Duodenal mucosa (tissue), 2 donors: ENCODE measurements at regions not wholly inside any gene's neighbourhood (a gene's known extent, or its start where the extent isn't known, plus 50 kb on each side); places are given as distances from the start of the nearest gene placed in this dataset.

ENCODE experiments used
- H3K27ac ChIP-seq: one replicate; pipeline ENCODE4 v1.7.0; 2013; ENCODE audit warnings: low read depth, low read length
- H3K27me3 ChIP-seq, 2 donors: one replicate each; pipeline ENCODE4 v1.7.0; 2013; ENCODE audit warnings: low read length in 2 of 2, control low read depth in 1 of 2; ENCODE audit not compliant: insufficient read depth in 2 of 2, control insufficient read depth in 1 of 2
- H3K36me3 ChIP-seq, 2 donors: one replicate each; pipeline ENCODE4 v1.7.0; 2013; ENCODE audit warnings: low read length in 2 of 2, control low read depth in 1 of 2; ENCODE audit not compliant: insufficient read depth in 2 of 2, control insufficient read depth in 1 of 2
- H3K4me1 ChIP-seq, 2 donors: one replicate each; pipeline ENCODE4 v1.7.0; 2013; ENCODE audit warnings: low read length in 2 of 2, control low read depth in 1 of 2; ENCODE audit not compliant: insufficient read depth in 2 of 2, control insufficient read depth in 1 of 2
- H3K4me3 ChIP-seq, 2 donors: one replicate each; pipeline ENCODE4 v1.7.0; 2013; ENCODE audit warnings: low read length in 2 of 2, low read depth in 1 of 2
- H3K9ac ChIP-seq, 2 donors: one replicate each; pipeline ENCODE4 v1.7.0; 2013; ENCODE audit warnings: low read length in 2 of 2, low read depth in 1 of 2
- H3K9me3 ChIP-seq, 2 donors: one replicate each; pipeline ENCODE4 v1.7.0; 2013; ENCODE audit warnings: low read length in 2 of 2, control low read depth in 1 of 2; ENCODE audit not compliant: control insufficient read depth in 1 of 2

DNA sequence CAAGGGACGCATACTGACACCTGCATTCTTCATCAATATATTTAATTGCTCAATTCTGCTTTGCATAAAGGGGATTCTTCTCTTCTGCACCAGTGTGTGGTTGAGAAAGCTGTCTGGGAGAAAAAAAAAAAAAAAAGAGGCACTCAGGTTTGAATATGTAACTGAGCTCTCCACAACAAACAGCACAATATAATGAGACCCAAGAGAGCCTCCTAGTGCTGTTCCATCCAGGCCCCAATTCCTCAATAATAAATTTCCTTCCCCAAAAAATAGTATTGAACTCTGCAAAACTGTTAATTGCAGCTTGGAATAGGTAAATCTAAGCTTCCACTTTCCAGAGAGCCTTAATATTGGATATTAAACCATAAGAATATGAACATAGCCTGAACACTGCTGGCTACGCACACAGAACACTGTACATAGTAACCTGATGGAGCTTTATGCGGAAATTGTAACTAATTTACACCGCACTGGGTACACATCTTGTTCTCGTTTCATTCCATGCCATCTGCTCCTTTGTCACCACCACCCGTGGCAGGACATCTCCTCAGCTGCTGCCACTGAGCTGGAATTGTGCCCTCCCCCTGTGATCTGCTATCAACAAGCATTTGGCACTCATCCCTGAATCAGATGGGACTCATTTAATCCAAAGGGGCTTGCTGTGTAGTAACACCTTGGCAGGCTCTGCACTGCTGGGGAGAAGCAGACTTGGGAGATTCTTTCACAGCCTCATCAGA, 272.0 kb downstream of the HHIPL2 start:
- no peak overlapping the region for H3K27ac ChIP-seq
- no peaks in the 10 kb centered on the region for H3K36me3 ChIP-seq
- H3K4me1 ChIP-seq, result no peaks in the 10 kb centered on the region
- H3K27me3 ChIP-seq, result no peaks in the 10 kb centered on the region
- no peaks in the 10 kb centered on the region for H3K9me3 ChIP-seq
- H3K4me3 ChIP-seq, result no peak overlapping the region
- no peak overlapping the region for H3K9ac ChIP-seq

DNA sequence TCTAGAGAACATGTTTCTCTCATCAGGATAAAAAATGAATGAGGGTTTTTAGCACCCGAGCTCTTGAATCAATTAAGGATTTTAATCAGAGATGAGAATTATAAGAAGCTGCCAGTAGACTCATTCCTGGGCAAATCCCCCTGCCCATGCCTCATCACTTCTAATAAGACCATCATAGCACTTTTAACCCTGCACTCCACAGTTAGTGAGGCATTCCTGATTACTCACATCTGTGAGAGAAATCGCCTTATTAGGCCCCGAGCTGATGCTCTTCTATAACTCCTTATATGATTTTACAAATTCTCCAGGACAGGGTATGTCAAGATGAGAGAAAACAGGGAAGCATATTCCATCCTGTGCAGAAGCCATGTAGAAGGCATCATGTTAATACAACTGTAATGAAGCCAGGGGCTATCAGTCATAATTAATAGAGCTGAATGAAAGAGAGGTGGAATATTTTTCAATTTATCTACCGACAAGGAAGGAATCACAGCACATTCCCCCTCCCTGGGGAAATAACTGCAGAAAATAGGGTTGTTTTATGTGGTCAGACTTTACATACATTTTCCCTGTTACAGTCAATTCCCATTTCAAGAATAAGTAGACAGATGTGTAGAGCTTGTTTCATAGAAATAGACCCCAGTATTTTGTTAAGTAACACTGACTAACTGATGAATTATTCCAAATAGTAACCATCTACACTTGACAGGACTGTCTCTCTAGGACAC, 272.7 kb downstream of the HHIPL2 start:
- Histone ChIP-seq H3K4me1 (no peaks in the 10 kb centered on the region), H3K4me3 (no peak overlapping the region), H3K27me3 (no peaks in the 10 kb centered on the region), H3K9me3 (no peaks in the 10 kb centered on the region), H3K9ac (no peak overlapping the region), H3K36me3 (no peaks in the 10 kb centered on the region), H3K27ac (no peak overlapping the region)

DNA sequence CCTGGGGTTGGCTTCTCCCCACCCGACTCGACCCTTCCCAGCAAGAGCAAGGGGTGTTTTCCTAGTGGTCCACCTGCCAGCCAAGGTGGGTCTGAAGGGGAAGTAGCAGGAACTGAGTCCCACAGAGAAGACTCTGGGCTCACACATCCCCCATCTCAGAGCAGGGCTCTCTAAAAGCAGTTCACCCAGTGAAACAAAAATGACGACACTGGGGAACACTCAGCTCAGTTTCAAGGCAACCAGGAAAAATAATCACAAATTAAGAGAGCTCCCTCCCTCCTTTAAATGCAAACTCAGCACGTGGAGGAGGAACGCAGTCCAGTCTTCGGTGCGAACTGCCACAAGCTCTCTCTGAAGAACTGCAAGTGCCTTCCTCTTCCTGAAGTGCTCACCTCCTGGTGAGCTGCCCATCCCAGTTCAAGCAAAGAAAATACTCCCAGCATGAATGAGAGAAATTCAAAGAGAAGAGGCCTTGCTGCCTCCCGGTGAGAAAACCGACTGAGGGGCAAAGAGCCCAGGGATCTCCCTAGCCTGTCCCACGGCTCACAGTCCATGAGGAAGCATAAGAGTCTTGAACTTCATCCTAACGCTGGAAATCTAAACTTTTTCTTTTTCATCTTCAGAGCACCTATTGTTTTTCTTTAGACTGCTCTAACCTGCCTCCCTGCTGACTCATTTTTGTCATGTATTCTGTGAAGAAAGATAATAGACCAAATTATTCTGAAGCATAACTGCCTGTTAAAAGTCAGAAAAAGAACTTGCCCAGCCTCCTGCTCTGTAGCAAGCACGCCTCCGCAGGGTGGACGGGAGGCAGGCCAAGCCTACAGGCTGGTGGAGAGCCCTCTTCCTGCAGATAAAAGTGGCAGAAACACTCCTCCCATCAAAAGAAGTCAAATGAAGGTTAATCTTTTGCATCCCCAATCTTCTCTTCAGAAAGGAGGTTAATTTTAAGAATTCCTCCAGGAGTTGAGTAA, 281.4 kb downstream of the HHIPL2 start:
- Histone ChIP-seq H3K9me3 (no peaks in the 10 kb centered on the region), H3K4me3 (no peak overlapping the region), H3K27me3 (no peaks in the 10 kb centered on the region), H3K9ac (no peak overlapping the region), H3K36me3 (no peaks in the 10 kb centered on the region), H3K27ac (no peak overlapping the region), H3K4me1 (no peaks in the 10 kb centered on the region)

- H3K4me3 ChIP-seq, result no peak overlapping the region
- H3K27ac ChIP-seq, result no peak overlapping the region
- H3K27me3 ChIP-seq, result no peaks in the 10 kb centered on the region
- H3K9me3 ChIP-seq, result no peaks in the 10 kb centered on the region
- no peaks in the 10 kb centered on the region for H3K4me1 ChIP-seq
- no peak overlapping the region for H3K9ac ChIP-seq
- no peaks in the 10 kb centered on the region for H3K36me3 ChIP-seq
These were observed 284.1 kb downstream of the HHIPL2 start for GRCh38 chr1:222263791-222264190.

GRCh38 chr1:222257027-222257426, 290.9 kb downstream of the HHIPL2 start:
- no peaks in the 10 kb centered on the region for H3K36me3 ChIP-seq
- H3K27me3 ChIP-seq, result no peaks in the 10 kb centered on the region
- H3K27ac ChIP-seq, result no peak overlapping the region
- no peaks in the 10 kb centered on the region for H3K4me1 ChIP-seq
- no peak overlapping the region for H3K9ac ChIP-seq
- H3K4me3 ChIP-seq, result no peak overlapping the region
- no peaks in the 10 kb centered on the region for H3K9me3 ChIP-seq

DNA sequence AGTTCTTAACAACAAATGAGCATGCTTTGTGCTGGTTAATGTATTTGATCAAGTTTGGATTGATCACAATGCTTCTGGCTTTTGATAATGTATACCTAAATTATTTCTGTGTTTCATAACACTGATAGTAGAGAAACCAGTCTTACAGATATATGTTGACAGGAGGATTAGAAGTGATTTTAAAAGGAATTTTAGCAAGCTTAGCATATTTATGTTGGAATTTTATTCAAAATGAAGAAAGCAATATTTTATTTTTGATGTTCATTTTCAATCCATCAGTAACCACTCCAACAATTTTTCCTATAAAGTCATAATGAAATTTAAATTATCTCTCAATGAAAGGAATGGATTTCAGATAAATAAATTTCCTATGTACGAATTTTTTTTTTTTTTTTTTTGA, 291.8 kb downstream of the HHIPL2 start:
- Histone ChIP-seq H3K9ac (no peak overlapping the region), H3K27ac (no peak overlapping the region), H3K9me3 (no peaks in the 10 kb centered on the region), H3K4me1 (no peaks in the 10 kb centered on the region), H3K27me3 (no peaks in the 10 kb centered on the region), H3K36me3 (no peaks in the 10 kb centered on the region), H3K4me3 (no peak overlapping the region)

DNA sequence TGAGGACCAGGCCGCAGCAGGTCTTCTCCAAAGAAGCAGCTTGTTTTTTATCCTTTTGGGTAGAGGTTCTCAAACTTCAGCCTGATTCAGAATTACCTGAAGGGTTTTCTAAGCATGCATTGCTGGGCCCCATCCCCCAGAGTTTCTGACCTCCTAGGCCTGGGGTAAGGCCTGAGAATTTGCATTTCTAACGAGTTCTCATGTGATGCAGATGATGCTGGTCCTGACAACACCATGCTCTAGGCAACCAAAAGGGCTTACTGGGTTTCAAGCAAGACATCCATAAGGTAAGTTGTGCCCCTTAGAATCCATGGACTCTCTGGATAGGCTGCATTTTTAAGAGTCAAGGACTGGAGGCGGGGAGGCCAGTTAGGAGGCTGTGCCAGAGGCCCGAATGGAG, 295.1 kb downstream of the HHIPL2 start:
- H3K9me3 ChIP-seq, result no peaks in the 10 kb centered on the region
- no peak overlapping the region for H3K9ac ChIP-seq
- no peak overlapping the region for H3K27ac ChIP-seq
- no peaks in the 10 kb centered on the region for H3K36me3 ChIP-seq
- no peaks in the 10 kb centered on the region for H3K4me1 ChIP-seq
- H3K27me3 ChIP-seq, result no peaks in the 10 kb centered on the region
- H3K4me3 ChIP-seq, result no peak overlapping the region

GRCh38 chr1:222251847-222252246, 296.1 kb downstream of the HHIPL2 start:
- H3K4me1 ChIP-seq, result no peaks in the 10 kb centered on the region

DNA sequence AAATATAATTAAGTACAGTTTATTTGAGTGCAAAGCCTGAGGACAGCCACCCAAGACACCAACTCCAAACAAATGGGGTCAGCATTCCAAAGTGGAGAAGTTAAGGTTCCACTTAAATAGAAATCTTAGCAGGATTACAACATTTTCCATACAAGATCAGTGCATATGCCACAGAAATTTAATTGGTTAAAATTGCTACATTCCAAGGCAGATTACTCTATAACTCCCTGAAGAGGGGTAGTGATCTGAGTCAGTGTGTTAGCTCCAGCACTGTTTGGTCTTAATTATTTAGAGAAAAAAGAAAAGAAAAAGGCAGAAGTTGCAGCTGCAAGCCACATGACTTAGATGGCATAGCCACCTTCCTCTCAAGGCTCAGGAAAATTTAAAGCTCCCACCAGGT, 297.5 kb downstream of the HHIPL2 start:
- Histone ChIP-seq H3K36me3 (no peaks in the 10 kb centered on the region), H3K4me3 (no peak overlapping the region), H3K9ac (no peak overlapping the region), H3K9me3 (no peaks in the 10 kb centered on the region), H3K4me1 (no peaks in the 10 kb centered on the region), H3K27me3 (no peaks in the 10 kb centered on the region), H3K27ac (no peak overlapping the region)

More at GRCh38 chr1:222251847-222252246, 296.1 kb downstream of the HHIPL2 start:
- Histone ChIP-seq H3K27me3 (no peaks in the 10 kb centered on the region), H3K27ac (no peak overlapping the region), H3K36me3 (no peaks in the 10 kb centered on the region), H3K4me3 (no peak overlapping the region), H3K9me3 (no peaks in the 10 kb centered on the region), H3K9ac (no peak overlapping the region)
